Esophagus squamous epithelium (tissue), 5 donors: ENCODE measurements at regions not wholly inside any gene's neighbourhood (a gene's known extent, or its start where the extent isn't known, plus 50 kb on each side); places are given as distances from the start of the nearest gene placed in this dataset.
A peak's percentile ranks its signal among the peaks of the same experiment; 100 is the strongest.

Source experiments
- DNase-seq: peaks from one replicate; lab custom pipeline; 2025; lab: John Stamatoyannopoulos, UW
- H3K27ac ChIP-seq, 4 donors: fragments of 200-600 bp; sonication (generic); one replicate each; pipeline ENCODE4 v1.5.1; 2016 to 2019; ENCODE audit warnings: mild to moderate bottlenecking in 1 of 4
- H3K27me3 ChIP-seq, 4 donors: fragments of 200-600 bp; sonication (generic); 1 replicate in 3 of 4; 2 replicates in 1 of 4; pipeline versions ENCODE4 v1.5.1 to v1.6.0; 2017 to 2021; ENCODE audit warnings: antibody characterized with exemption in 1 of 4
- H3K36me3 ChIP-seq, 3 donors: fragments of 200-600 bp; sonication (generic); one replicate each; pipeline ENCODE4 v1.5.1; 2016 to 2019
- H3K4me1 ChIP-seq, 3 donors: fragments of 200-600 bp; sonication (generic); one replicate each; pipeline ENCODE4 v1.5.1; 2017 to 2019
- H3K4me3 ChIP-seq, 4 donors: fragments of 200-600 bp; sonication (generic); 1 replicate in 3 of 4; 2 replicates in 1 of 4; pipeline ENCODE4 v1.5.1; 2016 to 2019; ENCODE audit warnings: mild to moderate bottlenecking in 2 of 4, moderate library complexity in 1 of 4
- H3K9me3 ChIP-seq, 3 donors: fragments of 200-600 bp; sonication (generic); one replicate each; pipeline ENCODE4 v1.5.1; 2016 to 2019
- CTCF ChIP-seq, 6 experiments: fragments of 450-650 bp in 4 of 6; fragments of 200-600 bp in 2 of 6; sonication (generic) in 2 of 6; IDR thresholded peaks; one replicate each; pipeline ENCODE4 v1.5.1; 2016 to 2019; ENCODE audit warnings: antibody characterized with exemption in 6 of 6, mild to moderate bottlenecking in 4 of 6, moderate library complexity in 4 of 6
- POLR2A ChIP-seq, 4 donors: fragments of 450-650 bp; IDR thresholded peaks; one replicate each; pipeline ENCODE4 v1.6.1; 2017; ENCODE audit warnings: antibody characterized with exemption in 4 of 4, mild to moderate bottlenecking in 4 of 4, moderate library complexity in 3 of 4
- WGBS, 2 donors: methylation state at CpG; one replicate each; pipeline ENCODE4 v1.1.5; 2018; 5-methylcytosine and 5-hydroxymethylcytosine counted together
- intact Hi-C: fragments of 100-400 bp; cut with DNase I; formaldehyde crosslinking; loops from one replicate; pipeline ENCODE4 v1.15.0; 2022
- donor health status: DM: yes; HTN: yes; CAD: no.

GRCh38 chr20:23246717-23247664 lies 103.6 kb upstream of the NXT1 start:
- Histone ChIP-seq H3K9me3 (no peaks in the 10 kb centered on the region), H3K27me3 (peaks cover 0 to 10% (median 0%) of the 10 kb centered on the region in 4 donors), H3K27ac (peak overlapping the region; percentile 18 to 70 (median 42)), H3K4me3 (no peak overlapping the region), H3K36me3 (no peaks in the 10 kb centered on the region), H3K4me1 (peaks cover 0 to 28% (median 4%) of the 10 kb centered on the region in 3 donors)
- TF ChIP-seq POLR2A (IDR thresholded peaks at IDR 0.05), result no peak
- DNase-seq, result no peak
- WGBS, 2 donors, result 61 to 74% methylated on average over 19 to 21 of the region's 21 CpGs
- intact Hi-C loops, result no loop called here

DNA sequence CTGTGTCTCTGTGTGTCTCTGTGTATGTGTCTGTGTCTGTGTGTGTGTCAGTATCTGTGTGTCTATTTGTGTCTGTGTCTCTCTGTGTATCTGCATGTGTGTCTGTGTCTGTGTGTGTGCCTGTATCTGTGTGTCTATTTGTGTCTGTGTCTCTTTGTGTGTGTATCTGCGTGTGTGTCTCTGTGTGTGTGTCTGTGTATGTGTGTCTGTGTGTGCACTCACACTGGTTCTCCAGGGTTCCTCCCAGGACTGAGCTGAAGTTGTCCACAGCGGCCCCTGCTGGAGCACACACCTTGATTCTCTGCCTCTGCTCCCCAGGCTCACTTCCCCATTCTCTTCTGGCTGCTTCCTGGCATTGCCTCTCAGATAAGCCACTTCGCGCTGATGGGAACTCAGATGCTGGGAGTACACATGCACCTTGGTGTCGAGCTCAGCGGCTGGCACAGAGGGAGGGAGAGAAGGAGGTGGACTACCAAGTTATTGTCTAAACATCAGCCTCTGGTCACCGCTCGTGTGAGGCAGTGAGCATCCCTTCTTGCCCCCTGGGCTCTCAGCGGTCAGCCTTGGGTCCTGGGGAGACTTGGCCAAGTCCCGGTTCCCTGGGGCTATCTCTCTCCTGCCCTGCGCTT lies 104.9 kb upstream of the NXT1 start:
- Histone ChIP-seq H3K4me1 (peaks cover 0 to 28% (median 4%) of the 10 kb centered on the region in 3 donors), H3K27me3 (peaks cover 0 to 9% (median 0%) of the 10 kb centered on the region in 4 donors), H3K36me3 (no peaks in the 10 kb centered on the region), H3K4me3 (no peak overlapping the region), H3K27ac (peak overlapping the region in 1 of 4 donors; percentile 70), H3K9me3 (no peaks in the 10 kb centered on the region)
- 52 to 53% methylated on average over 8 to 10 of the region's 11 CpGs for WGBS, 2 donors
- intact Hi-C loops, result no loop called here
- TF ChIP-seq CTCF (IDR thresholded peaks at IDR 0.05) (peak in 5 of 6 experiments; percentile 27 to 62 (median 42)), POLR2A (IDR thresholded peaks at IDR 0.05) (no peak)
- no peak for DNase-seq

DNA sequence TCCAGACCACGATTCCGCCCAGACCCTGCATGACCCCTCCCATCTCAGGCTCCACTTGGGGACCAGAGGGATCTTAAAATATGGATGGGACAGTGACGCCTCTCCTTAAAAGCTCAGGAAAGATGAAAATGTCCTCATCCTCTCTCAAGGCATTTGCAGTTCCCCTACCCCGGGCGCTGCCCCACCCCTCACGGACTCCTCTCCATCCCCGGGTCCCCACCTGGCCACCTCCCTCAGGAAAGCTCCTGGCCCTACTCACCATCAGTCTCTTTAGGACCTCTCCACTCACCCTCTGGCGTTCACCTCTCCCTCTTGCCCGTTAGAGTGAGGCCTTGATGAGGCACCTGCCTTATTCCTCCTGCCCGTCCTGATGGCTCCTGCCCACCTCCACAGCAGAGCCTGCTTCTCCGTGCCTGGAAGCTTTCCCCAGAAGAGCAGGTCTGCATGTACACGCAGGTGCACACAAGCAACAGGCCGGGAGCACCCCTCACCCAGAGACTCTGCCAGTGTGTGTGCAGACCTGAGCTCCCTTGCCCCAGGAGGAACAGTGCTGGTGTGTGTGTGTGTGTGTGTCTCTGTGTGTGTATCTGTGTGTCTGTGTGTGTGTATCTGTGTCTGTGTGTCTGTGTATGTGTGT lies 105.6 kb upstream of the NXT1 start:
- peaks cover 0 to 9% (median 0%) of the 10 kb centered on the region in 4 donors for H3K27me3 ChIP-seq
- peak overlapping the region in 2 of 4 donors; percentile 61 to 70 for H3K27ac ChIP-seq
- WGBS, 2 donors, result 82 to 86% methylated on average over 9 to 11 of the region's 13 CpGs
- DNase-seq, result no peak
- intact Hi-C loops, result no loop called here
- TF ChIP-seq CTCF (IDR thresholded peaks at IDR 0.05) (no peak), POLR2A (IDR thresholded peaks at IDR 0.05) (no peak)
- H3K9me3 ChIP-seq, result no peaks in the 10 kb centered on the region
- H3K4me1 ChIP-seq, result peaks cover 0 to 28% (median 4%) of the 10 kb centered on the region in 3 donors
- H3K36me3 ChIP-seq, result no peaks in the 10 kb centered on the region
- H3K4me3 ChIP-seq, result no peak overlapping the region

- H3K4me1 ChIP-seq, result peaks cover 0 to 28% (median 4%) of the 10 kb centered on the region in 3 donors
- DNase-seq, result no peak
- TF ChIP-seq POLR2A (IDR thresholded peaks at IDR 0.05) (no peak), CTCF (IDR thresholded peaks at IDR 0.05) (no peak)
- 73 to 87% methylated on average over 6 to 21 of the region's 27 CpGs for WGBS, 2 donors
- H3K4me3 ChIP-seq, result no peak overlapping the region
- H3K27me3 ChIP-seq, result peaks cover 0 to 9% (median 0%) of the 10 kb centered on the region in 4 donors
- no peaks in the 10 kb centered on the region for H3K36me3 ChIP-seq
- H3K9me3 ChIP-seq, result no peaks in the 10 kb centered on the region
- H3K27ac ChIP-seq, result peak overlapping the region in 2 of 4 donors; percentile 61 to 70
- intact Hi-C loops, result no loop called here
Measured at GRCh38 chr20:23244156-23244915, 106.3 kb upstream of the NXT1 start.

DNA sequence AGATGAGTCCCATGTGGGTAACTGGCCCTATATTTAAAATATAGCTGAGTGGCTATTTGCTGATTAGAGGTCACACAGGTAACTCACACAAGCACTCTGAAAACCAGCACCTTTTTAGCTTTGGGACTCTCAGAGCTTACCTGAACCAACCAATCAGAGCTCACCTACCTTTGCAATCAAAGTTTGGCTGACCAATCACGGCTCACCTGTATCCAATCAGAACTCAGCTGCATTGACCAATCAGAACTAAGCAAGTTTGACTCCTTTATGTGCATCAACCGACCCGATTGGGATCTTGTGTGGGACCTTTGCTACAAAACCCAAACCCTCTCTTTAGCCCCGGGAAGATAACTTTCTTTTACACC lies 106.8 kb upstream of the NXT1 start:
- DNase-seq, result no peak
- H3K27ac ChIP-seq, result peak overlapping the region in 2 of 4 donors; percentile 61 to 70
- H3K27me3 ChIP-seq, result peaks cover 0 to 9% (median 0%) of the 10 kb centered on the region in 4 donors
- H3K9me3 ChIP-seq, result no peaks in the 10 kb centered on the region
- intact Hi-C loops, result no loop called here
- no peaks in the 10 kb centered on the region for H3K36me3 ChIP-seq
- H3K4me3 ChIP-seq, result no peak overlapping the region
- TF ChIP-seq POLR2A (IDR thresholded peaks at IDR 0.05) (no peak), CTCF (IDR thresholded peaks at IDR 0.05) (no peak)
- WGBS, 2 donors, result 81 to 84% methylated on average over 4 of the region's 4 CpGs
- peaks cover 0 to 28% (median 4%) of the 10 kb centered on the region in 3 donors for H3K4me1 ChIP-seq
